Trophoblast cell (in vitro differentiated cells and primary cell): ENCODE measurements at regions not wholly inside any gene's neighbourhood (a gene's known extent, or its start where the extent isn't known, plus 50 kb on each side); places are given as distances from the start of the nearest gene placed in this dataset.
"Not testable (repeated sequence)": the region's sequence is repeated elsewhere in the genome, so short reads cannot be mapped to it uniquely, and the experiment has no call there.

ENCODE experiments used
- DNase-seq, 2 donors: peaks; one replicate each; pipeline ENCODE4 v3.0.0-alpha.2; 2016
- H2AFZ ChIP-seq: 2 replicates; pipeline ENCODE4 v1.6.1; 2013; ENCODE audit warnings: low read length, moderate library complexity, mild to moderate bottlenecking; ENCODE audit not compliant: insufficient read depth, poor library complexity
- H2AK5ac ChIP-seq: 2 replicates; pipeline ENCODE4 v1.6.1; 2013; ENCODE audit warnings: mild to moderate bottlenecking, low read length
- H2BK120ac ChIP-seq: 2 replicates; pipeline ENCODE4 v1.6.1; 2013; ENCODE audit warnings: low read length, mild to moderate bottlenecking, moderate library complexity; ENCODE audit not compliant: insufficient read depth, poor library complexity
- H2BK12ac ChIP-seq: 2 replicates; pipeline ENCODE4 v1.6.1; 2013; ENCODE audit warnings: mild to moderate bottlenecking, low read length, moderate library complexity
- H2BK5ac ChIP-seq: 2 replicates; pipeline ENCODE4 v1.6.1; 2013; ENCODE audit warnings: low read length, low read depth, moderate library complexity, mild to moderate bottlenecking; ENCODE audit not compliant: poor library complexity
- H3K14ac ChIP-seq: 2 replicates; pipeline ENCODE4 v1.6.1; 2013; ENCODE audit warnings: mild to moderate bottlenecking, low read length
- H3K18ac ChIP-seq: 2 replicates; pipeline ENCODE4 v1.6.1; 2013; ENCODE audit warnings: mild to moderate bottlenecking, low read length
- H3K23ac ChIP-seq: 2 replicates; pipeline ENCODE4 v1.6.1; 2013; ENCODE audit warnings: low read length
- H3K27ac ChIP-seq: 2 replicates; pipeline ENCODE4 v1.5.1; 2013; ENCODE audit warnings: low read depth, mild to moderate bottlenecking, inconsistent platforms, low read length, moderate library complexity
- H3K27me3 ChIP-seq: 2 replicates; pipeline ENCODE4 v1.6.1; 2013; ENCODE audit warnings: inconsistent platforms, mild to moderate bottlenecking, low read length, moderate library complexity; ENCODE audit not compliant: insufficient read depth
- H3K36me3 ChIP-seq, 2 experiments: 1 replicate in 1 of 2; 2 replicates in 1 of 2; pipeline ENCODE4 v1.6.1; 2013; ENCODE audit warnings: low read length in 2 of 2, mild to moderate bottlenecking in 2 of 2, moderate library complexity in 1 of 2; ENCODE audit not compliant: insufficient read depth in 2 of 2, control insufficient read depth in 1 of 2
- H3K4ac ChIP-seq: 2 replicates; pipeline ENCODE4 v1.6.1; 2013; ENCODE audit warnings: low read depth, mild to moderate bottlenecking, low read length, moderate library complexity
- H3K4me1 ChIP-seq, 2 experiments: 1 replicate in 1 of 2; 2 replicates in 1 of 2; pipeline ENCODE4 v1.6.1; 2013; ENCODE audit warnings: low read length in 2 of 2, mild to moderate bottlenecking in 2 of 2, moderate library complexity in 1 of 2; ENCODE audit not compliant: insufficient read depth in 2 of 2, control insufficient read depth in 1 of 2
- H3K4me2 ChIP-seq: 2 replicates; pipeline ENCODE4 v1.6.1; 2013; ENCODE audit warnings: inconsistent platforms, mild to moderate bottlenecking, low read length, moderate library complexity
- H3K4me3 ChIP-seq: 2 replicates; pipeline ENCODE4 v1.5.1; 2013; ENCODE audit warnings: mild to moderate bottlenecking, low read depth, low read length, inconsistent platforms
- H3K79me1 ChIP-seq: one replicate; pipeline ENCODE4 v1.6.1; 2013; ENCODE audit warnings: low read length
- H3K79me2 ChIP-seq: 2 replicates; pipeline ENCODE4 v1.6.1; 2013; ENCODE audit warnings: low read length, mild to moderate bottlenecking; ENCODE audit not compliant: control insufficient read depth, insufficient read depth, poor library complexity
- H3K9ac ChIP-seq: 2 replicates; pipeline ENCODE4 v1.6.1; 2013; ENCODE audit warnings: mild to moderate bottlenecking, low read length
- H3K9me3 ChIP-seq: 2 replicates; pipeline ENCODE4 v1.6.1; 2013; ENCODE audit warnings: low read depth, mild to moderate bottlenecking, control low read depth, inconsistent platforms, low read length; ENCODE audit not compliant: insufficient read depth
- H4K12ac ChIP-seq: 2 replicates; pipeline ENCODE4 v1.6.1; 2013; ENCODE audit warnings: low read depth, mild to moderate bottlenecking, low read length, moderate library complexity
- H4K8ac ChIP-seq: 2 replicates; pipeline ENCODE4 v1.6.1; 2013; ENCODE audit warnings: low read depth, mild to moderate bottlenecking, low read length, moderate library complexity
- H4K91ac ChIP-seq: one replicate; pipeline ENCODE4 v1.6.1; 2013; ENCODE audit warnings: low read depth, mild to moderate bottlenecking, low read length, moderate library complexity
- WGBS: extraction: QIAGEN DNeasy Blood & Tissue Kit; methylation state at CpG from one replicate; pipeline ENCODE4 v1.1.7; 2013; ENCODE audit warnings: missing lambda C conversion rate; ENCODE audit not compliant: insufficient read length, insufficient coverage; ENCODE audit errors: extremely low coverage; 5-methylcytosine and 5-hydroxymethylcytosine counted together

DNA sequence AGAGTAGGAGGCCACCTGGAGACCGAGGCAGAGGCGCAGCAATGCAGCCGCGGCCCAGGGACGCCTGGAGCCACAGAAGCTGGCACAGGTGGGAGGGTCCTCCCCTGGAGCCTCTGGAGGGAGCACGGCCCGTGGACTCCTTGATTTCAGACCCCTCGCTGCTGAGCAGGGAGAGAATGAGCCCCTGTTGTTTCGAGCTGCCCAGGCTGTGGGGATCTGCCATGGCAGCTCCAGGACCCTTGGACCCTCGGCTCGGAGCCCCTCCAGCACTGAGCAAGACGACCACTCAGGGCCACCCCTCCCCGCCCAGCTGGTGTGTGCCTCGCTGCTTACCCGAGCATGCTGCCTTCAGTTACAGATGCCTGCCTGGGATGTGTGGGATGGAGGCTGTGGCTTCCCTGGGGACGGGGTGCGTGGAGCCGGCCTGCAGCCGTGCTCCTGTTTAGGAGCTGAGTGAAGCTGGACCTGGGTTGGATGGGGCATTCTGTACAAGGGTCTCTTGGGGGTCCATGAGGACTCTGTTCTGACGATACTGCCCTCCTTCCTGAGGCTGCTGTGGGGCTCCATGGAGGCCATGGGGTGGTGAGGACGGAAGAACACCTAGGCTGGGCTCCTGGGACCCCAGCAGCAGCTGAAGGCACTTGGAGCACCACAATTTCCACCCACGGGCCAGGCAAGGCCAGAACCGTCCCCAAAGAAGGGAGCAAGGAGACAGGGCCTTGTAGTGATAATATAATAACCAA, 115.1 kb upstream of the LPCAT1 start:
- Histone ChIP-seq H3K18ac (no peak overlapping the region), H3K79me2 (peaks cover 2% of the 10 kb centered on the region), H2BK5ac (no peak overlapping the region), H3K27ac (no peak overlapping the region), H3K9me3 (no peaks in the 10 kb centered on the region), H3K14ac (no peak overlapping the region), H3K27me3 (peaks cover 6% of the 10 kb centered on the region), H2AK5ac (no peak overlapping the region), H3K23ac (no peak overlapping the region), H3K4me2 (no peak overlapping the region), H3K9ac (no peak overlapping the region), H4K91ac (no peak overlapping the region), H4K12ac (no peak overlapping the region), H3K4me3 (no peak overlapping the region), H2BK120ac (no peak overlapping the region), H2BK12ac (no peak overlapping the region), H2AFZ (no peak overlapping the region), H3K36me3 (no peaks in the 10 kb centered on the region), H3K4me1 (peaks cover 0 to 3% of the 10 kb centered on the region in 2 experiments), H3K4ac (no peak overlapping the region), H4K8ac (no peak overlapping the region), H3K79me1 (peaks cover 5% of the 10 kb centered on the region)
- WGBS, result no CpG with 5 or more reads among the region's 23 CpGs
- DNase-seq, result no peak

DNA sequence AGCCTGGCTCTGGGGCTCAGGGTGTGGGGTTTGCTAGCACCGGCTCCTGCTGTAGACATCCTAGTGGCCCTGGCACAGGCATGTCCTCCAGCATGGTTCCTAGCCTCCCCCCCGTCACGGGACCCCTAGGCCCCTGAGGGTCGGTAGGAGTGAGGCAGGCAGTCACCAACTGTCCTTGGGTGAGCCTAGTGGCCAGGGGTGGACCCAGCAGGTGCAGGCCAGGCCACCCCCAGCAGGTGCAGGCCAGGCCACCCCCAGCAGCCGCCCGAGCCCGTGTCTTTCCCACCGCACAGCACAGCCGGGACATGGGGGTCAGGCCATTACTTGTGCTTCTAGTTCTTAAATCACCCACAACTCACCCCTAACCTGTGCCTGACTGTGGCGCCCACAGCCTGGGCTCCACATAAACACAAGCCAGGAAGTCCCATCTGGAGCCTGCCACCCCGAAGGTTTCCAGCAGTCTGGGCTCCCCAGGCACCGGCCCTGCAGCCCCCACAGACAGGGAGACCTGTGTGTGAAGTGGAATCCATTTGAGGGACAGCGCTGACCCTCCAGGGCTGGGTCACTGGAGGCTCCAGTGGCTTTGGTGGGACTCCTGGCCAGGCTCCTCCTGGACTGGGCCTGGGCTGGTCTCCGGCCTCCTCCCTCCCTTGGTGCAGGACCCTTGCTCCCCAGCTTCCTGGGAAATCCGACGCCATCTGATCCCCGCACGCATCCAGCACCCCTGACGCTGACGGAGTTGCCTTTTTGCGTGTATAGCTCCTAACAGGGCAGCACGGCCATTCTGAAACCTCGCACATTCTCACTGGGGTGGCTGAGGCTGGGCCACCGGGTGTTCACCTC, 114.1 kb upstream of the LPCAT1 start:
- H3K9me3 ChIP-seq, result no peaks in the 10 kb centered on the region
- no peak overlapping the region for H2AFZ ChIP-seq
- no peak overlapping the region for H3K18ac ChIP-seq
- H2AK5ac ChIP-seq, result no peak overlapping the region
- no peak overlapping the region for H2BK12ac ChIP-seq
- no peak overlapping the region for H4K8ac ChIP-seq
- no peak overlapping the region for H3K4me2 ChIP-seq
- no peak overlapping the region for H3K4me3 ChIP-seq
- H3K27ac ChIP-seq, result no peak overlapping the region
- H3K9ac ChIP-seq, result no peak overlapping the region
- no peak overlapping the region for H2BK120ac ChIP-seq
- no peak overlapping the region for H3K4ac ChIP-seq
- no peak overlapping the region for H4K91ac ChIP-seq
- no peaks in the 10 kb centered on the region for H3K27me3 ChIP-seq
- H4K12ac ChIP-seq, result no peak overlapping the region
- H3K23ac ChIP-seq, result no peak overlapping the region
- H3K4me1 ChIP-seq, result peaks cover 0 to 3% of the 10 kb centered on the region in 2 experiments
- no peak overlapping the region for H2BK5ac ChIP-seq
- H3K36me3 ChIP-seq, result no peaks in the 10 kb centered on the region
- DNase-seq, result no peak
- peaks cover 7% of the 10 kb centered on the region for H3K79me1 ChIP-seq
- H3K14ac ChIP-seq, result no peak overlapping the region
- peaks cover 5% of the 10 kb centered on the region for H3K79me2 ChIP-seq
- no CpG with 5 or more reads among the region's 24 CpGs for WGBS

DNA sequence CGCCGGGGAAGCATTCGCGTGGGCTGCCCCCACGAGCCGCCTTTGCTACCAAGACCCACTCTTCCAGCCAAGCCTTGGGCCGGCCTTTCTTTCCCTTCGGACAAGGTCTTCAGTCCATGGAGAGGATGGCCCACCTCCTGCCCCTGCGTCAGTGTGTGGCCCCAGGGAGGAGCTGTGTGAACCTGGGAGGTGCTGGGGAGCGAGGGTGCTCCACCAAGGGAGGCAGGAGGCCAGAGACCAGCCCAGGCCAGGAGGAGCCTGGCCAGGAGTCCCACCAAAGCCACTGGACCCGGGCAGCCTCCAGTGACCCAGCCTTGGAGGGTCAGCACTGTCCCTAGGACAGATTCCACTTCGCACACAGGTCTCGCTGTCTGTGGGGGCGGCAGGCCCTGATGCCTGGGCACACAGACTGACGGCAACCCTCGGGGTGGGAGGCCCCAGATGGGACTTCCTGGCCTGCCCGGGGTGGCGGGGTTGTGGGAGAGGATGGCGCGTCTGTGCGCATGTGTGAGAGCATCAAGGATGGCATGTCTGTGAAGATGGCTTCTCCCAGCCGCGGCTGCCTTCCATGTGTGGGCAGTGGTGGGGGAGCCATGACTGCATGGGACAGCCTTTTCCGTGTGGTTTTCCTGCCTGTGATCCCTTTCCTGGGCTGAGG, 113.3 kb upstream of the LPCAT1 start:
- Histone ChIP-seq H3K4me3 (no peak overlapping the region), H4K91ac (no peak overlapping the region), H3K27me3 (no peaks in the 10 kb centered on the region), H3K14ac (no peak overlapping the region), H4K8ac (no peak overlapping the region), H2AFZ (no peak overlapping the region), H3K23ac (no peak overlapping the region), H3K79me1 (peaks cover 7% of the 10 kb centered on the region), H3K9ac (no peak overlapping the region), H2BK5ac (no peak overlapping the region), H3K79me2 (peaks cover 5% of the 10 kb centered on the region), H2AK5ac (no peak overlapping the region), H3K4ac (no peak overlapping the region), H3K4me2 (no peak overlapping the region), H3K4me1 (peaks cover 0 to 3% of the 10 kb centered on the region in 2 experiments), H2BK120ac (no peak overlapping the region), H2BK12ac (no peak overlapping the region), H3K9me3 (no peaks in the 10 kb centered on the region), H3K36me3 (no peaks in the 10 kb centered on the region), H3K18ac (no peak overlapping the region), H4K12ac (no peak overlapping the region), H3K27ac (no peak overlapping the region)
- no CpG with 5 or more reads among the region's 24 CpGs for WGBS
- DNase-seq, result no peak

- not testable (repeated sequence) for H3K18ac ChIP-seq, H3K4ac ChIP-seq, H3K9ac ChIP-seq, H3K79me1 ChIP-seq, H4K12ac ChIP-seq, H2BK5ac ChIP-seq, H4K91ac ChIP-seq, H3K4me2 ChIP-seq, H3K9me3 ChIP-seq, H3K36me3 ChIP-seq, DNase-seq, H3K27ac ChIP-seq, H2BK120ac ChIP-seq, H2AFZ ChIP-seq, H3K27me3 ChIP-seq, H3K4me3 ChIP-seq, H3K23ac ChIP-seq, H3K79me2 ChIP-seq, H3K14ac ChIP-seq, H4K8ac ChIP-seq, H3K4me1 ChIP-seq, H2AK5ac ChIP-seq, H2BK12ac ChIP-seq
- no CpG with 5 or more reads among the region's 21 CpGs for WGBS
Observed at GRCh38 chr5:1636208-1636770, 112.5 kb upstream of the LPCAT1 start.
